ENCODE measurements at regions not wholly inside any gene's neighbourhood (a gene's known extent, or its start where the extent isn't known, plus 50 kb on each side); places are given as distances from the start of the nearest gene placed in this dataset.

DNA sequence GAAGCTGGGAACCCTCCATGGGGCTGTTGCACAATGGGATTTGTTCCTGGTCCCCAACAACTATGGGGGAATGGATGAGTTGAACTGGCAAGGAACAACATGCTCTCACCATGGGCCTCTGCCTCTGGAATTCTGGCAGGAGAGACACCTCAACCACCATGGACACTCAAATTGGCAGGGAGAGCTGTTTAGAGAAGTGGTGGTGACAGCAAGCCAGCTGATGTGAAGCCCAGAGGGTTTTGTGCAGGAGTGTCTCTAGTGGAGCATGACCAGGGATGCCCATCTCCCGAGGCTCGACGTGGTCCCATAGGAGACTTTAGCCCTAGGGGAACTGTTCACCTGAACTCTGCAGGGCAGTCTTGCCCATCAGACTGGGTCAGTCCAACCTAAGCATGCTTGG lies 345.2 kb upstream of the CCDC196 start:
- Histone ChIP-seq H3F3A (replicated peaks; ENCODE audit: insufficient read depth) (no peaks in the 10 kb centered on the region), H3K4me3 (ENCODE audit: low read depth in 2 of 2, low read length in 1 of 2) (no peak overlapping the region), H3K9me2 (no peaks in the 10 kb centered on the region), H2AFZ (ENCODE audit: low read depth) (no peak overlapping the region), H3K27me3 (ENCODE audit: insufficient read depth) (no peaks in the 10 kb centered on the region), H3K4me1 (ENCODE audit: control insufficient read depth in 1 of 2, insufficient read depth in 2 of 2, low read depth in 1 of 2, low read length in 1 of 2) (peaks cover 0 to 1% of the 10 kb centered on the region in 2 experiments; a peak in 1 of 4 replicates), H3K36me3 (replicated peaks in 1 of 2; ENCODE audit: control insufficient read depth in 1 of 2, insufficient read depth in 2 of 2, low read length in 1 of 2) (no peaks in the 10 kb centered on the region), H3K27ac (ENCODE audit: low read depth in 2 of 2, low read length in 1 of 2) (no peak overlapping the region), H3K4me2 (no peak overlapping the region), H3K9ac (no peak overlapping the region), H3K79me2 (ENCODE audit: insufficient read depth) (no peaks in the 10 kb centered on the region), H3K9me3 (no peaks in the 10 kb centered on the region), H4K20me1 (ENCODE audit: insufficient read depth) (no peaks in the 10 kb centered on the region)
- DNase-seq = no peak
- TF ChIP-seq, protein P1, sequence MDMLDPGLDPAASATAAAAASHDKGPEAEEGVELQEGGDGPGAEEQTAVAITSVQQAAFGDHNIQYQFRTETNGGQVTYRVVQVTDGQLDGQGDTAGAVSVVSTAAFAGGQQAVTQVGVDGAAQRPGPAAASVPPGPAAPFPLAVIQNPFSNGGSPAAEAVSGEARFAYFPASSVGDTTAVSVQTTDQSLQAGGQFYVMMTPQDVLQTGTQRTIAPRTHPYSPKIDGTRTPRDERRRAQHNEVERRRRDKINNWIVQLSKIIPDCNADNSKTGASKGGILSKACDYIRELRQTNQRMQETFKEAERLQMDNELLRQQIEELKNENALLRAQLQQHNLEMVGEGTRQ (IDR thresholded peaks at IDR 0.05; ENCODE audit: borderline replicate concordance, low read depth, low read length) = no peak
- TF ChIP-seq NFIC (IDR thresholded peaks at IDR 0.05; ENCODE audit: borderline replicate concordance) (no peak), FOXJ3 (CRISPR knock-in tag; IDR thresholded peaks at IDR 0.05) (no peak), JUND (IDR thresholded peaks at IDR 0.05) (no peak), TEAD4 (IDR thresholded peaks at IDR 0.05; ENCODE audit: borderline replicate concordance, insufficient read depth) (no peak), SMC3 (IDR thresholded peaks at IDR 0.05; ENCODE audit: low read depth, low read length) (no peak), FOXM1 (IDR thresholded peaks at IDR 0.05; ENCODE audit: low read depth) (no peak), IRF3 (IDR thresholded peaks at IDR 0.05; ENCODE audit: low read depth, low read length) (no peak), RXRA (IDR thresholded peaks at IDR 0.05; ENCODE audit: borderline replicate concordance, low read depth) (no peak), RCOR1 (IDR thresholded peaks at IDR 0.05; ENCODE audit: low read length) (no peak)
- 0% methylated on average over 1 of the region's 3 CpGs for WGBS (ENCODE audit: low lambda C conversion rate)
- POLR2A ChIA-PET = no interaction called here
- CTCF ChIA-PET = no interaction called here

- H3K9me2 ChIP-seq = no peaks in the 10 kb centered on the region
- H3K9me3 ChIP-seq = no peaks in the 10 kb centered on the region
- no peak overlapping the region for H3K9ac ChIP-seq
- TF ChIP-seq SMC3 (IDR thresholded peaks at IDR 0.05; ENCODE audit: low read depth, low read length) = no peak
- TF ChIP-seq JUND (IDR thresholded peaks at IDR 0.05) = no peak
- TF ChIP-seq NRF1 (IDR thresholded peaks at IDR 0.05; ENCODE audit: low read depth, low read length) = no peak
- no peak for TF ChIP-seq EP300 (IDR thresholded peaks at IDR 0.05; ENCODE audit: borderline replicate concordance in 1 of 2, low read depth in 1 of 2, low read length in 1 of 2)
- TF ChIP-seq TEAD4 (IDR thresholded peaks at IDR 0.05; ENCODE audit: borderline replicate concordance, insufficient read depth) = no peak
- TF ChIP-seq GABPA (IDR thresholded peaks at IDR 0.05; ENCODE audit: low read depth) = no peak
- no peak for TF ChIP-seq FOSL2 (IDR thresholded peaks at IDR 0.05; ENCODE audit: borderline replicate concordance, low read depth)
- TF ChIP-seq RXRA (IDR thresholded peaks at IDR 0.05; ENCODE audit: borderline replicate concordance, low read depth) = no peak
- TF ChIP-seq CHD2 (IDR thresholded peaks at IDR 0.05; ENCODE audit: low read length, partially characterized antibody) = no peak
- no peak for TF ChIP-seq IRF3 (IDR thresholded peaks at IDR 0.05; ENCODE audit: low read depth, low read length)
- TF ChIP-seq MAX (IDR thresholded peaks at IDR 0.05; ENCODE audit: low read depth) = no peak
- no peaks in the 10 kb centered on the region for H3K27me3 ChIP-seq (ENCODE audit: insufficient read depth)
- H2AFZ ChIP-seq (ENCODE audit: low read depth) = no peak overlapping the region
- H3K79me2 ChIP-seq (ENCODE audit: insufficient read depth) = no peaks in the 10 kb centered on the region
- H3K36me3 ChIP-seq (replicated peaks in 1 of 2; ENCODE audit: control insufficient read depth in 1 of 2, insufficient read depth in 2 of 2, low read length in 1 of 2) = no peaks in the 10 kb centered on the region
- no peak overlapping the region for H3K4me3 ChIP-seq (ENCODE audit: low read depth in 2 of 2, low read length in 1 of 2)
- H4K20me1 ChIP-seq (ENCODE audit: insufficient read depth) = no peaks in the 10 kb centered on the region
- WGBS (ENCODE audit: low lambda C conversion rate) = 0% methylated on average over 1 of the region's 2 CpGs
- ChIA-PET CTCF (no interaction called here), POLR2A (no interaction called here)
- no peaks in the 10 kb centered on the region for H3F3A ChIP-seq (replicated peaks; ENCODE audit: insufficient read depth)
- no peak for DNase-seq
- H3K4me2 ChIP-seq = no peak overlapping the region
- H3K4me1 ChIP-seq (ENCODE audit: control insufficient read depth in 1 of 2, insufficient read depth in 2 of 2, low read depth in 1 of 2, low read length in 1 of 2) = no peaks in the 10 kb centered on the region; a peak in 1 of 4 replicates
- no peak overlapping the region for H3K27ac ChIP-seq (ENCODE audit: low read depth in 2 of 2, low read length in 1 of 2)
Measured at GRCh38 chr14:66141733-66142132, 344.4 kb upstream of the CCDC196 start.

All from SK-N-SH (cell line).